Epithelial cell of esophagus (primary cell): ENCODE measurements at regions not wholly inside any gene's neighbourhood (a gene's known extent, or its start where the extent isn't known, plus 50 kb on each side); places are given as distances from the start of the nearest gene placed in this dataset.
A peak's percentile ranks its signal among the peaks of the same experiment; 100 is the strongest.
"Not testable (repeated sequence)": the region's sequence is repeated elsewhere in the genome, so short reads cannot be mapped to it uniquely, and the experiment has no call there.

Source experiments
- DNase-seq: peaks from one replicate; pipeline ENCODE4 v3.0.0; 2010; ENCODE audit warnings: low read depth
- H3K4me3 ChIP-seq: 2 replicates; pipeline ENCODE4 v1.5.1; 2011; ENCODE audit warnings: mild to moderate bottlenecking, low read length, control low read depth
- TF ChIP-seq, protein P1 (sequence below): IDR thresholded peaks from 2 replicates; pipeline ENCODE4 v1.5.1; 2011; ENCODE audit warnings: low read depth, mild to moderate bottlenecking, low read length, control low read depth, inconsistent platforms; ENCODE audit not compliant: insufficient read depth; ENCODE audit errors: missing control alignments

DNA sequence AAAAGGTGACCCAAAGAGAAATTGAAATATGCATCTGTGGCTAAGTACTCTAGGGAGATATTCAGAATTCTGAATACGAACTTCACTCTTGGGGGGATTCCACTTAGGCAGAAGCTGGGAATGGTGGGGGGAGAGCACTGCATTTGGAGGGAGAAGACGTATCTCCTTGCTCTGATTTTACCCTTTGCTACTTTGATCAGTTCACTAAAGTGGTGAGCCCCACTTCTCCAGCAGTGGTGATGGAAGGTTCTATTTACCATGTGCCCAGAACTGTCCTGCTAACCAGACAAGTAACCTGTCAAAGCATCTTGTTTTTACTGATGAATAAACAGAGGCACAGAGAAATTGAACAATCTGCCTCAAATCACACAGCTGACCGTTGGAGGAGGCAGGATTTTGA, 483.4 kb downstream of the SIPA1L2 start:
- no peak for DNase-seq
- H3K4me3 ChIP-seq: no peak overlapping the region
- TF ChIP-seq, protein P1, sequence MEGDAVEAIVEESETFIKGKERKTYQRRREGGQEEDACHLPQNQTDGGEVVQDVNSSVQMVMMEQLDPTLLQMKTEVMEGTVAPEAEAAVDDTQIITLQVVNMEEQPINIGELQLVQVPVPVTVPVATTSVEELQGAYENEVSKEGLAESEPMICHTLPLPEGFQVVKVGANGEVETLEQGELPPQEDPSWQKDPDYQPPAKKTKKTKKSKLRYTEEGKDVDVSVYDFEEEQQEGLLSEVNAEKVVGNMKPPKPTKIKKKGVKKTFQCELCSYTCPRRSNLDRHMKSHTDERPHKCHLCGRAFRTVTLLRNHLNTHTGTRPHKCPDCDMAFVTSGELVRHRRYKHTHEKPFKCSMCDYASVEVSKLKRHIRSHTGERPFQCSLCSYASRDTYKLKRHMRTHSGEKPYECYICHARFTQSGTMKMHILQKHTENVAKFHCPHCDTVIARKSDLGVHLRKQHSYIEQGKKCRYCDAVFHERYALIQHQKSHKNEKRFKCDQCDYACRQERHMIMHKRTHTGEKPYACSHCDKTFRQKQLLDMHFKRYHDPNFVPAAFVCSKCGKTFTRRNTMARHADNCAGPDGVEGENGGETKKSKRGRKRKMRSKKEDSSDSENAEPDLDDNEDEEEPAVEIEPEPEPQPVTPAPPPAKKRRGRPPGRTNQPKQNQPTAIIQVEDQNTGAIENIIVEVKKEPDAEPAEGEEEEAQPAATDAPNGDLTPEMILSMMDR: no peak

DNA sequence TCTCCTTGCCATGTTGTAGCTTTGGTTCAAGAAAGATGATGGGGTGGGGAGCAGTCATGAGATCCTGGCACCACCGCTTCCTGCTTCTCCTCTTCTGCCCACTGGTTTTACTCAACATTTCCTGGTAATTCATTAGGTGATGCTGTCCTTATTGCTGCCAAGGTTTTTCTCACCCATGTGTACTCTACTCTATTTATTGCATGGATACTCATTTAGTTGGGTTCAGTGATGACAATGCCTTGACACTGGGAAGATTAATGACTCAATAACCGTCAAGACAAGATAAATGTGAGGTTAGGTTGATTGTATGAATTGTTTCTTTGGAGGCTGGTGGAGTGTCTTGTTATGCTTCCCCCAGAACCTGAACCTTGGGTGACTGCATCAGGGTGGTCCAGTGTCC, 484.2 kb downstream of the SIPA1L2 start:
- no peak overlapping the region for H3K4me3 ChIP-seq
- TF ChIP-seq, protein P1: no peak
- no peak for DNase-seq

DNA sequence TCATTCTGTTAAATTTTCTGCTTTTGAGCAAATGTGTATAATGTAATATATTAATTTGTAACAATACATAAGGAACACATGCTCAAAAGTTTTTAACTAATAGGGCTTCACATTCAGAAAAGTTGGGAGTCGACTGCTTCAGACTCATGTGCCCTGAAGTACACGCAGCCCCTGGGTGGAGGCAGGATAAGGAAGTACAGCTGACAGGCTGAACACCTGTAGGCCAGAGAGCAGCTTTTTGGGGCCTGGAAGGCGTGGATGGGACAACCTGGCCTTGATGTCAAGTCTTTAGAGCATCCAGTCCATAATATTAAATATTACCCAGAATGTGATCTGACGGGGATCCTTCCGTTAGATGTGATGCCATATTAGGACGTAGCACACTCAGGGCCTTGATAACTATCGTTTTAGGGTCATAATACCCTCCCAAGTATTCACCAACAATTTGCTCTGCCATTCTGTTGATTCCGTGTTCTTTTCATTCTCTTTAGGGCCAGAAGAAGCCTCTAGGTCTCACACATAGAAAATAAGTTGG, 485.2 kb downstream of the SIPA1L2 start:
- TF ChIP-seq, protein P1: no peak
- no peak for DNase-seq
- no peak overlapping the region for H3K4me3 ChIP-seq

DNA sequence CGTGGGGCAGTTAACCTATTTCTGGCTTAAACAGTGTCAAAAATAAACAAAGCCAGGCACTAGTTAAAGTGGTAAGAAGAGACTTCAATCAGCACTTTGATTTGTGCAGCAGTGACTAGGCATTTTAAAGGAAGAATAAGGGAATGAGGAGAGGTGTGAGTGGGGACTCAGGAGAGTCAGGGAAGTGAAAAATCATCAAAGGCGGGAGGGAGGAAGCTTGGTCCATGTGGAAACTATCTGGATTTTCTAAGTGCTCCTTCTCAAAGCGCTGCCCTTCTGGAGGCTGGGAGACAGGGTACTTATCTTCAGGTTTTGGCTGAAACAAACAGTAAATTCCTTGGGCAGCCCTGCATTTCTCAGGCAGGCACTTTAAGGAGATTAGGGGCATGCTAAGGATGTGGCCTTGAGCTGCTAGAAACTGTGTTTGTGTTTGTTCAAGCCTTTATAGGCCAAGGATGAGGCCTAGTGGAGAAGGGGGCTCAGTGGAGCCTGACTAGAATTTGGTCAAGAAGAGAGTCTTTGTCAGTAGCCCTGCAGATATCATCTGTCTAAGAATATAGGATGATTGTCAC, 486.5 kb downstream of the SIPA1L2 start:
- TF ChIP-seq, protein P1: no peak
- H3K4me3 ChIP-seq: no peak overlapping the region
- no peak for DNase-seq

DNA sequence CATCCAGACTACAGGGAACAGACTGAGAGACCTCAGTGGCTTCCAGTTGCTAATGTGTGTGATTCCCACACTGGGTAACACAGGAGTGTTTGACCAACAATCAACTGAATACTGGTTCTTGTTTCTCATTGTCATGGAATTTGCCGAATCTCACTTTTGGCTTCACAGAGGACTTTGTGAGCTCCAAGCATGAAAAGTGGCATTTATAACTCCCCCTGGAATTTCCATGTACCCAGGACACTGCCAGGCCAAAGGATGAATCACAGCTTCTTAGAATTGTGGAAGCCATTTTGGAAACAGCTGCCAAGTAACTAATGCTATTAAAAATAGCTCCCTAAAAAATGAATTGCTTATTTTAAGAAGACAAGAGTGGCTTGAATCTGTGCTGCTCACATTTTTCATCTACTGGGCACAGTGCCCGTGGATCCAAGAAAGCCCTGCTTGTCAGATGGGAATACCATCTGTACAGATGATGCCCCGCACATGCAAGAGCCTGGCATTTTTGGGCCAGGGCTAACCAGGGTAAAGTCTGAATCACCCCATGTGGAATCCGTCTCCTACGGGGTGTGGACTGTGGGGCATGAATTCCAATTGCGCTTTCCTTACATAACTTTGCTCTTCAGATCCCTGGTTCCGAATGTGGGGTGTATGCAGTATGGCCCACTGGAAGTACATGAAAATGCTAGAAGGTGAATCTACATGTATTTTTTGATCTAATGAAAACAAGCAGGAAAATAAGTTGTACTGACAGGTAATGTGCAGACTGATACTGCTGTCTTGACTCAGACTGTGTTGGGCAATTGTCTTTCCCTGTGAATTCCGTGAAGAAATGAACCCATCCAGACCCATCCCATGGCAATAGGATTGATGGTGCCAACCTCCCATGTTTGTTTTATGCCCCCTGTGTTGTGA, 487.3 kb downstream of the SIPA1L2 start:
- TF ChIP-seq, protein P1: no peak
- peak; percentile 58 for DNase-seq
- no peak overlapping the region for H3K4me3 ChIP-seq

DNA sequence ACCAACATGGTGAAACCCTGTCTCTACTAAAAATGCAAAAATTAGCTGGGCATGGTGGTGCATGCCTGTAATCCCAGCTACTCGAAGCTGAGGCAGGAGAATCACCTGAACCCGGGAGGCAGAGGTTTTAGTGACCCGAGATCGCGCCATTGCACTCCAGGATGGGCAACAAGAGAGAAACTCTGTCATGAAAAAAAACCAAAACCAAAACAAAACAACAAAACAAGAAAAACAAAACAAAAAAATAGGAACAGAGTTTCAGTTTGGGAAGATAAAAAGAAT, 488.8 kb downstream of the SIPA1L2 start:
- not testable (repeated sequence) for DNase-seq, H3K4me3 ChIP-seq

DNA sequence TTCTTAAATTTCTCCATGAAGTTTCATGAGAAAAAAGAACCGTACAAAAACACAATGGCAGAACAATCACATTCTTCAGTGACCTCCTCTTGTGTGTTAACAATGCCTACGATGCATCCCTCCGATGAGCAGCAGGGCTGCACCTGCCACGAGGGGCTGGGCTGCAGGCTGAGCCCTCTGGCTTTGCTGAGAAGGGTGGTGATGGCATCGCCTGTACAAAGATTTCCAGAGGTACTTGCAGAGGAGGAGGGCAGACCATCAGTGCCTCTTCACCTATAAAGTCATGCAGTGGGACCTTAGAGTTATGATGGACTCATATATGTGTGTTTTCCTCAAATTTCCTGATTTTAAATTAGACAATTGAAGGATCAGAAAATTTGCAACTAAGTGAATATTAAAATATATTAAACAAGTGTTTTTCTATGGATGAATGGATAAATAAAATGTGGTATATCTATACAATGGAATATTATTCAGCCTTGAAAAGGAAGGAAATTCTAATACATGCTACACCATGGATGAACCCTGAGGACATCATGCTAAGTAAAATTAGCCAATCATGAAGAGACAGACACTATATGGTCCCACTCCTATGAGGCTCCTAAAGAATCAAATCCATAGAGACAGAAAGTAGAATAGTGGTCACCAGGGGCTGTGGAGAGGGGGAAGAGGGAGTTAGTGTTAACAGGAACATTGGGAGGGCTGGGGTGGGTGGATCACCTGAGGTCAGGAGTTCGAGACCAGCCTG, 489.3 kb downstream of the SIPA1L2 start:
- TF ChIP-seq, protein P1: no peak
- no peak overlapping the region for H3K4me3 ChIP-seq
- no peak for DNase-seq
